ENCODE measurements at regions not wholly inside any gene's neighbourhood (a gene's known extent, or its start where the extent isn't known, plus 50 kb on each side); places are given as distances from the start of the nearest gene placed in this dataset.
A peak's percentile ranks its signal among the peaks of the same experiment; 100 is the strongest.

GRCh38 chr1:206417774-206418614, 52.3 kb upstream of the IKBKE start:
- Mint-ChIP-seq H3K4me1 (peaks cover 0 to 3% (median 0%) of the 10 kb centered on the region in 3 donors), H3K27ac (peak overlapping the region in 3 of 6 donors; percentile 8 to 84 (median 60)), H3K4me3 (no peak overlapping the region), H3K36me3 (peaks cover 10 to 16% of the 10 kb centered on the region in 2 donors), H3K9me3 (no peaks in the 10 kb centered on the region), H3K27me3 (no peaks in the 10 kb centered on the region)
- DNase-seq (no peak), ATAC-seq (ENCODE audit: low read depth in 2 of 2) (no peak)

GRCh38 chr1:206419250-206419649, 51.0 kb upstream of the IKBKE start:
- H3K4me3 Mint-ChIP-seq: no peak overlapping the region
- H3K36me3 Mint-ChIP-seq: peaks cover 15 to 20% of the 10 kb centered on the region in 2 donors

DNA sequence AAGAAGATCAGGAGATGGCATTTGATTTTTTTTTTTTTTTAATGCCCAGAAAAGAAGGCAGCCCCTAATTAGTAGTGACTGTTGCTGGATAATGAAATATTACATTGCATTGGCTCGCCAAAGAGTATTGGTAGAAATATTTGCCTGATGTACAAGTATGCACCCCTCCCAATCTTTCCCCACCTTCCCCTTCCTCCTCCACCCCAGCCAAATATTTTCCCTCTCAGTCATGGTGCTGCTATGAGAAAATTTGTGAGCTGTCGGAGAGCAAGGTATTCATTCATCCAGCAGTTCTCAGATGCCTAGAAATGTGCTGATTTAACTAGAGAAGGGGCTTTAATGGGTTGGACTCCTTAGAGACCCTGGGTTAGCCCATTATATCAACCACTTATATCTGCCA, 50.5 kb upstream of the IKBKE start:
- peaks cover 15 to 22% of the 10 kb centered on the region in 2 donors for H3K36me3 Mint-ChIP-seq
- no peaks in the 10 kb centered on the region for H3K9me3 Mint-ChIP-seq
- H3K27me3 Mint-ChIP-seq: no peaks in the 10 kb centered on the region

More at GRCh38 chr1:206419250-206419649, 51.0 kb upstream of the IKBKE start:
- ATAC-seq (ENCODE audit: low read depth in 2 of 2): no peak
- Mint-ChIP-seq H3K27ac (peak overlapping the region in 2 of 6 donors; percentile 8 to 61), H3K27me3 (no peaks in the 10 kb centered on the region), H3K4me1 (peaks cover 0 to 3% (median 0%) of the 10 kb centered on the region in 3 donors), H3K9me3 (no peaks in the 10 kb centered on the region)
- DNase-seq: no peak

DNA sequence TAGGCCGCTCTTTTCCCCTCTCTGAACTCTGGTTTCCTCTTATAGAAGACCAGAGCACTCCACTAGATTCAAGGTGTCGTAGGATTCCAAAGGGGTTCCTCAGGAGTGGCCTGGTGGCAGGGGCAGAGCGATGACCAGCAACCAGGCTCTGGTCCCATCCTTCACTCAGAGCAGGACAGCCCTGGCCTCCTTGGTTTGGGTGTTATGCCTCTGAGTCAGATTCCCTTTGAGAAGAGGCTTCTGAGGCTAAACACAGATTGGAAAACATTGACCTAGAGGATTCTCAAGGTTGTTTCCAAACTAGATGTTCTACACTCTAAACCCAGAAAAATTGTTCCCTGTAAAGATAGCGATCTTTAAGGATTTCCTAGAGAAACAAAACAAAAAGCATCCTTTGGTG, 49.8 kb upstream of the IKBKE start:
- peaks cover 15 to 25% of the 10 kb centered on the region in 2 donors for H3K36me3 Mint-ChIP-seq

More for the DNA sequence above, 50.5 kb upstream of the IKBKE start:
- Mint-ChIP-seq H3K4me3 (no peak overlapping the region), H3K4me1 (peaks cover 0 to 3% (median 0%) of the 10 kb centered on the region in 3 donors), H3K27ac (no peak overlapping the region)
- DNase-seq: no peak
- no peak for ATAC-seq (ENCODE audit: low read depth in 2 of 2)

More for the DNA sequence above, 49.8 kb upstream of the IKBKE start:
- Mint-ChIP-seq H3K27me3 (no peaks in the 10 kb centered on the region), H3K9me3 (no peaks in the 10 kb centered on the region), H3K27ac (no peak overlapping the region), H3K4me1 (peaks cover 0 to 3% (median 0%) of the 10 kb centered on the region in 3 donors), H3K4me3 (no peak overlapping the region)
- DNase-seq (no peak), ATAC-seq (ENCODE audit: low read depth in 2 of 2) (no peak)

All from naive B cell (primary cell).